K562 (cell line): ENCODE measurements at regions not wholly inside any gene's neighbourhood (a gene's known extent, or its start where the extent isn't known, plus 50 kb on each side); places are given as distances from the start of the nearest gene placed in this dataset.

ENCODE experiments used
- MYC ChIP-seq, 2 experiments: fragments of 250-450 bp in 1 of 2; sonication (Bioruptor Pico) in 1 of 2; IDR thresholded peaks; 2 replicates each; pipeline versions ENCODE4 v1.5.1 to v1.6.1; 2012 to 2021; ENCODE audit warnings: low read depth in 2 of 2, borderline replicate concordance in 1 of 2, improper control_type of control experiment in 1 of 2, low read length in 1 of 2, mild to moderate bottlenecking in 1 of 2, moderate library complexity in 1 of 2
- TAF1 ChIP-seq: IDR thresholded peaks from 2 replicates; pipeline ENCODE4 v1.6.1; 2011; ENCODE audit warnings: mild to moderate bottlenecking, low read length, moderate library complexity; ENCODE audit not compliant: insufficient read depth, control insufficient read depth, severe bottlenecking; ENCODE audit errors: extremely low read depth
- ZFP1 ChIP-seq: fragments of 450-650 bp; formaldehyde crosslinking; IDR thresholded peaks from 2 replicates; pipeline ENCODE4 v1.4.0; 2020; ENCODE audit warnings: mild to moderate bottlenecking, mixed read lengths
- ZZZ3 ChIP-seq: fragments of 450-650 bp; IDR thresholded peaks from 2 replicates; pipeline ENCODE4 v1.6.1; 2016; ENCODE audit warnings: antibody characterized with exemption, mild to moderate bottlenecking, moderate library complexity

GRCh38 chr13:71358218-71358617 is 508.8 kb downstream of the DACH1 start:
- TF ChIP-seq ZFP1 (no peak), TAF1 (no peak), MYC (IDR thresholded peaks at IDR 0.05; ENCODE audit: low read depth, low read length) (no peak), MYC (CRISPR knock-in tag; IDR thresholded peaks at IDR 0.05; ENCODE audit: borderline replicate concordance, low read depth) (no peak), ZZZ3 (no peak)
